ENCODE measurements at regions not wholly inside any gene's neighbourhood (a gene's known extent, or its start where the extent isn't known, plus 50 kb on each side); places are given as distances from the start of the nearest gene placed in this dataset.
"Not testable (repeated sequence)": the region's sequence is repeated elsewhere in the genome, so short reads cannot be mapped to it uniquely, and the experiment has no call there.

DNA sequence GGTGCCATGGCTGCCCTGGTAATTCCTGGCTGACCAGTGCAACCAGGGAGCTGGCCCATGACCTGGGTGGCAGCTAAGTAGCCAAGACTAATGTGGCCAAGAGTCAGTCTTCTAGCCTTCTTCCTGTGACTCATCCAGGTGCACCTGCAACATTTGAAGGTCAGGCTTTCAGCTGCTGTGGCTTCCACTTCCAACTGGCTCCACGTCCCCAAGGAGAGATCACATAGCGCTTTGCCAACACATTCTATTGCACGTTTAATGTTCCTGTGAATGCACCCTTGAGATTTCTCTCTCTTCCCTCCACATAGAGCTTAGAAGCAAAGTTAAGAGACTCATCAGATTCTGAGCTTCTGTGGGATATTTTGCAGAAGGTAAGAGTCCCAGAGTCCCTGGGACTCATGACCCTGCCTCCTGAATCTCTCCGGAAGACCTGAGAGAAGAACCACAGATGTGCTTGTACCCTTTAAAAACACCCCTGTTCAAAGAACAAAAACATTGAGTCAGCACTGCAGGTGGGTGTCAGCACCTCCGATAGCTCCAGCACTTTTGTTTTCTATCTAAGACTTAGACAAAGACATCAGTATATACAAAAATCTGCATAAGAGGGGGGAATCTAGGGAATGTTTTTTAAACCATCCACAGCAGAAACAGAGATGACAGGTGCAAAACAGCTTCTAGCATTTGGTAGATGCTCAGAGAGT is 88.5 kb upstream of the DRD5 start:
- Mint-ChIP-seq H3K4me1 (peaks cover 14 to 27% (median 19%) of the 10 kb centered on the region in 4 donors), H3K4me3 (peak overlapping the region in 3 of 8 donors; percentile 23 to 47 (median 27)), H3K27ac (peak overlapping the region; percentile 19 to 92 (median 83))
- H3K9me3 Mint-ChIP-seq; H3K36me3 ChIP-seq (ENCODE audit: insufficient read depth, low read length); H3K4me1 ChIP-seq (ENCODE audit: insufficient read depth, low read length); H3K9me3 ChIP-seq (ENCODE audit: control insufficient read depth in 1 of 2, low read length in 2 of 2); H3K27me3 Mint-ChIP-seq; H3K36me3 Mint-ChIP-seq; H3K27me3 ChIP-seq (ENCODE audit: insufficient read depth, low read length); H3K4me3 ChIP-seq (ENCODE audit: low read length in 2 of 2); DNase-seq; intact Hi-C loops (cut with micrococcal nuclease); H3K27ac ChIP-seq (ENCODE audit: low read depth, low read length): not testable (repeated sequence)
- ChIA-PET CTCF (ENCODE audit: partially characterized antibody) (interaction anchor here (2.3 to 3.6 kb wide), 2 partner anchors 10 to 321 kb away, joined by 5 to 18 read pairs; no protein-coding TSS in a partner anchor), POLR2A (ENCODE audit: partially characterized antibody) (interaction anchor here (0.8 kb wide), 1 partner anchor 326 kb away, joined by 4 read pairs; no protein-coding TSS in a partner anchor)

DNA sequence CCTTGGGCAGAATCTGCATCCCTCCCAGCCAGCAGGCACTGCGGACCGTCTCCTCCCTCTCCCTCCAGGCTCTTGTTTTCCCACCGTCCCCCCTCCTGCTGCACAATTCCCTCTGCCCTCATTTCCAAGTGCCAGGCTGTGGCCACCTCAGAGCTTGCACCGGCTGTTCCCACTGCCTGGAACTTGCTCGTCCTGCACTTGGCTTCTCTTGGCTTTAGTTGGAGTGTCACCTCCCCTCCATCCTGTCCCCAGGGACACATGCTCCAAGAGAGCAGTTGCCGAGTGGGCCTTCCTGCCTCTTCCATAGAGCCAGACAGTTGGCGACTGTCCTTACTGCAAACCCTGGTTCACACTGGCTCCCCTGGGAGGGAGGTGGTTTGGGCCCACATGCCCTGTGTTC is 87.0 kb upstream of the DRD5 start:
- CTCF ChIA-PET (ENCODE audit: partially characterized antibody); H3K36me3 ChIP-seq (ENCODE audit: insufficient read depth, low read length); H3K27me3 ChIP-seq (ENCODE audit: insufficient read depth, low read length); POLR2A ChIA-PET (ENCODE audit: partially characterized antibody); H3K9me3 Mint-ChIP-seq; H3K9me3 ChIP-seq (ENCODE audit: control insufficient read depth in 1 of 2, low read length in 2 of 2); H3K27ac ChIP-seq (ENCODE audit: low read depth, low read length); H3K4me3 ChIP-seq (ENCODE audit: low read length in 2 of 2); H3K4me1 ChIP-seq (ENCODE audit: insufficient read depth, low read length); intact Hi-C loops (cut with micrococcal nuclease); H3K27me3 Mint-ChIP-seq; H3K36me3 Mint-ChIP-seq; DNase-seq: not testable (repeated sequence)
- peaks cover 14 to 23% (median 19%) of the 10 kb centered on the region in 4 donors for H3K4me1 Mint-ChIP-seq
- peak overlapping the region in 2 of 7 donors; percentile 25 to 41 for H3K27ac Mint-ChIP-seq
- peak overlapping the region in 1 of 8 donors; percentile 38 for H3K4me3 Mint-ChIP-seq

DNA sequence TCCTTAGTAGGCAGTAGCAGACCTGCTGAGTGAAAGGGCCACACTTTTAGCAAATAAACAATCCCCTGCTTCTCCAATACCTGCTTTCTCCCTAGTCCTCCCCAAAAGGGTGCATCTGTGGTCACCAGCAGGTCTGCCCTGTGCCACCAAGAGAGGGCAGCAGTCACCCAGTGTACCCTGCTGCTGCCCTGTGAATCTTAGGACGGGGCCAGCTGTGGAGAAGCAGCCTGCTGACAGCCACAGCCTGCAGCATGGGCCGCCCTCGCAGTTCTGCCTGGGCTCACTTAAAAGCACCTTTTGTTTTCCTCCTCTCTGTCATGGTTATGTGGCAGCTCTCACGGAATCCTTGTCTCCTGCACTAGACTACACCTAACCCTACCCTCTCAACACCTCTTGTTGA is 85.4 kb upstream of the DRD5 start:
- CTCF ChIA-PET (ENCODE audit: partially characterized antibody); H3K36me3 ChIP-seq (ENCODE audit: insufficient read depth, low read length); H3K27ac ChIP-seq (ENCODE audit: low read depth, low read length); H3K36me3 Mint-ChIP-seq; H3K9me3 Mint-ChIP-seq; POLR2A ChIA-PET (ENCODE audit: partially characterized antibody); H3K4me3 ChIP-seq (ENCODE audit: low read length in 2 of 2); H3K27me3 ChIP-seq (ENCODE audit: insufficient read depth, low read length); H3K27ac Mint-ChIP-seq; H3K4me3 Mint-ChIP-seq; H3K4me1 ChIP-seq (ENCODE audit: insufficient read depth, low read length); H3K27me3 Mint-ChIP-seq; H3K9me3 ChIP-seq (ENCODE audit: control insufficient read depth in 1 of 2, low read length in 2 of 2): not testable (repeated sequence)
- DNase-seq, result peak in 4 of 5 donors; percentile 15 to 30 (median 26)
- H3K4me1 Mint-ChIP-seq, result peaks cover 12 to 20% (median 15%) of the 10 kb centered on the region in 4 donors
- intact Hi-C loops (cut with micrococcal nuclease), result loop anchor here (5.0 kb wide), 1 partner anchor 841 kb away; no protein-coding TSS in a partner anchor

DNA sequence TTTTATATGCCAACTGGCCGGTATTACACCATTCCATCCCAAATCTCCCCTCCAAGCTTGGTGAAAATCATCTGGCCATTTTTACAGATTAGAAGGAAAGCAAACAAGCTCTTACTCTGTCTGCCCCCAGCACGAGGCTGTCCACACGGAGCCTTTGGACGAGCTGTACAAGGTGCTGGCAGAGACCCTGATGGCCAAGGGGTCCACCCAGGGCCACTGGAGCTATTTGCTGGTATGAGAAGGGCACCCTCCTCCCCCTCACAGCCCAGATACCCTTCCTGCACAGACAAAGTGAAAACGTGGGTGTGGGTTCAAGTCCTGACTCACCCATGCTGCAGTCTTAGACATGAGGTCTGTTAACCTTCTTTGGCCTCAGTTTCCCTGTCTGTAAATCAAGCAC is 84.9 kb upstream of the DRD5 start:
- H3K9me3 Mint-ChIP-seq; POLR2A ChIA-PET (ENCODE audit: partially characterized antibody); H3K27ac ChIP-seq (ENCODE audit: low read depth, low read length); H3K4me3 ChIP-seq (ENCODE audit: low read length in 2 of 2); H3K27me3 Mint-ChIP-seq; DNase-seq; H3K4me1 ChIP-seq (ENCODE audit: insufficient read depth, low read length); H3K36me3 ChIP-seq (ENCODE audit: insufficient read depth, low read length); H3K27me3 ChIP-seq (ENCODE audit: insufficient read depth, low read length); CTCF ChIA-PET (ENCODE audit: partially characterized antibody); H3K27ac Mint-ChIP-seq; H3K36me3 Mint-ChIP-seq; H3K4me3 Mint-ChIP-seq; H3K9me3 ChIP-seq (ENCODE audit: control insufficient read depth in 1 of 2, low read length in 2 of 2): not testable (repeated sequence)
- intact Hi-C loops (cut with micrococcal nuclease), result loop anchor here (5.0 kb wide), 1 partner anchor 841 kb away; no protein-coding TSS in a partner anchor
- peaks cover 10 to 16% (median 13%) of the 10 kb centered on the region in 4 donors for H3K4me1 Mint-ChIP-seq

DNA sequence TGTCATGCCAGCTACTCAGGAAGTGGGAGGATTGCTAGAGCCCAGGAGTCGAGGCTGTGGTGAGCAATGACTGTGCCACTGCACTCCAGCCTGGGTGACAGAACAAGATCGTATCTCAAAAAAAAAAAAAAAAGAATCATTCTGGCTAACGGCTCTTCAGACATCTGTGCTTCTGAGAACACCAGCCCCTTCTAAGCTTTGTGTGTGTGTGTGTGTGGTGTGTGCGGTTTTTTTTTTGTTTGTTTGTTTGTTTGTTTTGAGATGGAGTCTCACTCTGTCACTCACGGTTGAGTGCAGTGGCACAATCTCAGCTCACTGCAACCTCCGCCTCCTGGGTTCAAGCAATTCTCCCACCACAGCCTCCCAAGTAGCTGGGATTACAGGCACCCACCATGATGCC is 79.4 kb upstream of the DRD5 start:
- H3K9me3 ChIP-seq (ENCODE audit: control insufficient read depth in 1 of 2, low read length in 2 of 2); H3K9me3 Mint-ChIP-seq; H3K4me3 ChIP-seq (ENCODE audit: low read length in 2 of 2); H3K27me3 Mint-ChIP-seq; POLR2A ChIA-PET (ENCODE audit: partially characterized antibody); H3K36me3 ChIP-seq (ENCODE audit: insufficient read depth, low read length); H3K4me3 Mint-ChIP-seq; H3K4me1 ChIP-seq (ENCODE audit: insufficient read depth, low read length); H3K27ac ChIP-seq (ENCODE audit: low read depth, low read length); DNase-seq; H3K36me3 Mint-ChIP-seq; H3K27me3 ChIP-seq (ENCODE audit: insufficient read depth, low read length); H3K27ac Mint-ChIP-seq: not testable (repeated sequence)
- H3K4me1 Mint-ChIP-seq, result peaks cover 7 to 14% (median 8%) of the 10 kb centered on the region in 4 donors
- CTCF ChIA-PET (ENCODE audit: partially characterized antibody), result interaction anchor here (1.6 to 2.7 kb wide), 2 partner anchors 10 to 317 kb away, joined by 4 to 18 read pairs; no protein-coding TSS in a partner anchor
- intact Hi-C loops (cut with micrococcal nuclease), result loop anchor here (10.0 kb wide), 1 partner anchor 703 kb away; no protein-coding TSS in a partner anchor

DNA sequence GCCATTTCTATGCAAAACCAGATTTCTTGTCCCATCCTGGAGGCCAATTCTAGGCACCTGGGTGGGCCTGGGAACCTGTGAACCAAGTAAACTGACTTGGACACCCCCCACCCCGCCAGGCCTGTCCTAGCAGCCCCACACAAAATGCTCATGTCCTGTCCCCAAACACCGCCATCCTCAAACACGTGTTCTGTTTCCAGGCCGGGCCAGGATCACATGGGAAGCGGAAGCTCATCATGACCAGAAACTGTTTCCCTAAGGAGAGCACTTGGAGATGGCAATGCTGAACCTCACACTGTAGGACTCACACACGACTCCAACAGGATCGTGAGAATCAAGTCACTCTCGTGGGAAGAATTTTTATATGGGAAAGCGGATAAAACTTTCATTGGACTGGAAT is 78.7 kb upstream of the DRD5 start:
- H3K9me3 ChIP-seq (ENCODE audit: control insufficient read depth in 1 of 2, low read length in 2 of 2); H3K36me3 Mint-ChIP-seq; POLR2A ChIA-PET (ENCODE audit: partially characterized antibody); H3K9me3 Mint-ChIP-seq; H3K27me3 Mint-ChIP-seq; H3K36me3 ChIP-seq (ENCODE audit: insufficient read depth, low read length); H3K4me3 ChIP-seq (ENCODE audit: low read length in 2 of 2); H3K27ac Mint-ChIP-seq; H3K27me3 ChIP-seq (ENCODE audit: insufficient read depth, low read length); H3K27ac ChIP-seq (ENCODE audit: low read depth, low read length); H3K4me1 ChIP-seq (ENCODE audit: insufficient read depth, low read length); DNase-seq; H3K4me3 Mint-ChIP-seq: not testable (repeated sequence)
- CTCF ChIA-PET (ENCODE audit: partially characterized antibody), result interaction anchor here (0.8 to 2.7 kb wide), 3 partner anchors 11 to 317 kb away, joined by 3 to 18 read pairs (median 4); no protein-coding TSS in a partner anchor
- intact Hi-C loops (cut with micrococcal nuclease), result loop anchor here (10.0 kb wide), 1 partner anchor 702 kb away; no protein-coding TSS in a partner anchor
- H3K4me1 Mint-ChIP-seq, result peaks cover 7 to 14% (median 8%) of the 10 kb centered on the region in 4 donors

DNA sequence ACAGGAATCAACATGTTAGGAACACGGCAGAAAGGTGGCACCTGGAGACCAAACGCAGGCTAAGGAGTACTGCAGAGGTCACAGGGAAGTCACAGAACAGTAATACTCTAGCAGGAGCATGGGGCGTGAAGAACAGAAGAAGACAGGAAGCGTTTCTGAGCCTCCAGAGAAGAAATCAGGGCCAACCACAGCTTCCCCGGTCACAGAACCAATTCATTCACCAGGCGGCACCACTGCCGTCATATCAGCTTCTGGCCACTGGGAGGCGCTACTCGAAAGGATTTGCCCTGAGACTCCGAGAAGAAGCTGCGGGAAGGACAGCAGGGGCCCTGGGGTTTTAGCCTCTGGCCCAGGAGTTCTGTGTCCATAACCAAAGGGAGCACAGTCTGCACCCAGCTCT is 78.0 kb upstream of the DRD5 start:
- Mint-ChIP-seq H3K4me1 (peaks cover 7 to 14% (median 8%) of the 10 kb centered on the region in 4 donors), H3K9me3 (no peaks in the 10 kb centered on the region), H3K4me3 (peak overlapping the region in 3 of 8 donors; percentile 5 to 55 (median 44)), H3K27ac (peak overlapping the region in 5 of 7 donors; percentile 5 to 75 (median 34)), H3K27me3 (peaks cover 0 to 3% of the 10 kb centered on the region in 2 donors), H3K36me3 (no peaks in the 10 kb centered on the region)
- CTCF ChIA-PET (ENCODE audit: partially characterized antibody), result interaction anchor here (0.8 to 2.7 kb wide), 5 partner anchors 12 to 835 kb away, joined by 3 to 18 read pairs (median 4); no protein-coding TSS in a partner anchor
- H3K27me3 ChIP-seq (ENCODE audit: insufficient read depth, low read length), result no peaks in the 10 kb centered on the region
- H3K4me3 ChIP-seq (ENCODE audit: low read length in 2 of 2), result no peak overlapping the region
- no peak overlapping the region for H3K27ac ChIP-seq (ENCODE audit: low read depth, low read length)
- peak; percentile 56 to 74 (median 70) for DNase-seq
- intact Hi-C loops (cut with micrococcal nuclease), result loop anchor here (10.0 kb wide), 1 partner anchor 701 kb away; no protein-coding TSS in a partner anchor
- no peaks in the 10 kb centered on the region for H3K4me1 ChIP-seq (ENCODE audit: insufficient read depth, low read length)
- H3K36me3 ChIP-seq (ENCODE audit: insufficient read depth, low read length), result no peaks in the 10 kb centered on the region
- POLR2A ChIA-PET (ENCODE audit: partially characterized antibody), result no interaction called here
- H3K9me3 ChIP-seq (ENCODE audit: control insufficient read depth in 1 of 2, low read length in 2 of 2), result no peaks in the 10 kb centered on the region
